Posterior vena cava (tissue), 2 donors: ENCODE measurements at regions not wholly inside any gene's neighbourhood (a gene's known extent, or its start where the extent isn't known, plus 50 kb on each side); places are given as distances from the start of the nearest gene placed in this dataset.
A peak's percentile ranks its signal among the peaks of the same experiment; 100 is the strongest.

Experiments used
- DNase-seq: peaks from one replicate; pipeline ENCODE4 v3.0.0-alpha.2; 2020; ENCODE audit warnings: low spot score
- intact Hi-C, 2 donors: fragments of 100-400 bp; cut with DNase I; formaldehyde crosslinking; loops; one replicate each; pipeline versions ENCODE4 v1.14.1 to v1.14.2; 2022 to 2023
- donor health status: DM: yes; HTN: yes; CAD: no.
- donor health status: DM: yes; HTN: yes; CAD: no.

DNA sequence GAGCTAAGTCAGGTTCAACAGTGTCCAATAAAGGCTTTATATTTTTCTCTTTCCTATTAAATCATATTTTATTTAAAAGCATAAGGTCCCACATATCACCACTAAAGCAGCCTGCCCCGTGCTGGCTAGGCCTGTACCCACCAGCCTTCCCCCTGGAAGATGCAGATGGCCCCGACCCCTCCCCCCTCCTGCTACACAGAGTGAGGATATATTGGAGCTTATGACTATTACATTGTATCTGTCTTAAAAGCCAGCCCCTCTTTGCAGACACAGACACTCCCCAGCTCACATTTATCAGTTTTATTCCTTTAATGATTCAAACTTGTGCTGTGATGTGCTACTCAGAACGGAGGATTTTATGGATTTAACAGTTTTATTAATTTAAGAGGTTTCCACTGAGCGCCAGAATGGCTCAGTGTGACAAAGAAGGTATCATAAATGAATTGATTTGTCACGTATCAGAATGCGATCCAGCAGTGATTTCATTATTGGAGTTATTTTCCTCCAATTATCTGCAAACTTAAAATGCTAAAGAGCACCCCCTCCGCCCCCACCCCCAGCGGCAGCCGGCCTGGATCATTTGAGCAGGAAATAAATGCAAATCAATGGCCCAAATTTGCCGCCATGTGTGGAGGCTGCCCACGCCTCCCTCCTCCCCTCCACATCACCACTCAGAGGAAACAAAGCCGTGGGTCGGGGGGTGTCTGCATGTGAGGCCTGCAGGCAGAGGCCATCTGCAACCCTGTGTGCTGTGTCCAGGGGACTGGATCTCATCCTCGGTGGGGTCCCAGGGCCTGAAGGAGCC lies 72.6 kb upstream of the ZMIZ1 start:
- DNase-seq, result no peak
- intact Hi-C loops, result no loop called here

DNA sequence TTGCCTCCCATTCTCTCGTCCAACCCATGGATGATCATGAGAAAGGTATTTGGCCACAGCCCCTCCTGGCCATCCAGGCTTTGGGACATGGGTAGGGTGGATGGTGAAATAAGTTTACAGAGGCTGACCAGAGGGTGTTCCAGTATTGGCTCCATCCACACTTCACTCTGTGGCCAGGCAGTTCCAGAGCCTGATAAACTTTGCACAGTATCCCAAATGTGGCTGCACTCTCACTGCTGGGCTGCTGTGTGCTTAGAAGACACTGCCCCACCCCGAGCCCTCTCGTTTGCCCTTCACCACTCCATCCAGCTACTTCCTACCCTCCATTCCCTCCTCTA lies 72.0 kb upstream of the ZMIZ1 start:
- DNase-seq, result no peak
- intact Hi-C loops, result no loop called here

DNA sequence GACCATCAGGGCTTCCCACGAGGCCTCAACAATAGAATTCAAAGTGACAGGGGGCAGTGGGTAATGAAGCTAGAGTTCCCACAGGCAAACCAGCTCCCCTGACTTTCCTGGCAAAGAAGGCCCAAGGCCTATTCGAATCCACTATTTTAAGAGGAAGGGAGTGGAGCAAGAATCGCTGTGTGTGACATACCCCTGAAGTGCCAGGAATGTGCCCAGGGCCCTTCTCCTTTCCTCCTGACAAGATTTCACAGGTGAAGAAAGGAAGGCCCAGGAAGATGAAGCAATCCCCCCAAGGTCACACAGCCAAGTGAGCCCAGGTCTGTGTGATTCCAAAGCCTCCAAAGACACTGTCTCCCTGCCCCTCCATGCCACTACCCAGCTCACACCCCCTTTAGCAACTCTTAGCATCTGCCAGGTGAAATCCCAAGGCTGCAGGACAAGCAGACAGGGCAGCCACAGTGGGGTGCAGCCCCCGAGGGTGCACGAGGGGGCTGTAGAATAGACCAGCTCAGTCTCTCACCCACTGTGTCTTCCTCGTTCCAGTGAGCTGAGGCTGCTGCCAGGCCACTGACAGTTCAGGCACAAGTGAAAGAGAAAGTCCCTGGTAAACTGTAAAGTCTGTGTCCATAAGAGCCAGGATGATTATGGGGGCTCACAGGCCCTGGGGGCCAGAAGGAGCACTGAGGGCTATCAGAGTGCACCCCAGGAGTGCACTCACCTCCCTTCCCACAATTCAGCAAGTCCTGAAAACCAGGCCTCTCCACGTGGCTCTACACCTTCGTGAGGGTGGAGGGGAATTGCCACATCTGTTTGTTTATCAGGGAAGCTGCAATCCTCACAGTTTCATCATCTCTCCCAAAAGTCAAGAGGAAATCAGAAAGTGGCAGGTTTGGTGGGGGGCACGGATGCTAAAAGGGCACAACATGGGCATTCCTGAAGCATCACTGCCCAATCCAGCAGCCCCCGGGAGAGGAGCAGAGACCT lies 70.8 kb upstream of the ZMIZ1 start:
- no peak for DNase-seq
- intact Hi-C loops, result no loop called here

DNA sequence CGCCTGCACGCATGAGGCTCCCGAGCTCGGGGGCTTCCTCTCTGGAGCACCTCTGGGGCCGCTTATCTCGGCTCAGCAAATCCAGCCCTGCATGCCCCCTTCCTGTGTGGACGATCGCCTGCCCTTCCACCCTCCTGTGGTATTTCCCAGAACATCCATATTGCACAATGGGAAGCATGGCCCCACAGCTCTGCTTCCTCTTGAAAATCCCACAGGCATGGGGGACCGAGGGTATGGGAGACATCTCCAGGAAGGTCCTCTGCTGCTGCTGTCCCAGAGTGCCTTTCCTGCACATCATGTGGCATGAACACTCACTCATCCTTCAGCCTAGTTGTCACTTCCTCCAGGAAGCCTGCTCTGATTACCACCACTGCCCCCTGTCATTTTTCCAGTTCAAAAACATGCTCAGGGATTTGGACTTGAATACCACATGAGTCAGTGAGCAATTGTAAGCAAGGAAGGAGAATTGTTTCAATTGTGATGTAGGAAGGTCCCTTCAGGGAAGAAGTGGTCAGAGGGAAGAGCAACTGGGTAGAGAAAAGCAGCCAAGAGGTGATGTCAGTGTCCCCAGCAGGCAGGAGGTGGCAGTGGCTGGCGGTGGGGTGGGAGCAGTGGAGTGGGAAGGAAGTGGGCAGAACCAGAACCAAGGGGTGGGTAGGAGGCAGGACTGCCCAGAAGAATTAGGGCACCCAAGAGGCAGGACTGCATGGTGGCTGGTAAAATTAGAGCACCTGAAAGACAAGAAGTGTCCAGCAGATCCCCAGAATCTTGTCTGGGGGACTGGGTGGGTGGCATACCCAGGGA lies 67.5 kb upstream of the ZMIZ1 start:
- DNase-seq, result no peak
- intact Hi-C loops, result no loop called here

DNA sequence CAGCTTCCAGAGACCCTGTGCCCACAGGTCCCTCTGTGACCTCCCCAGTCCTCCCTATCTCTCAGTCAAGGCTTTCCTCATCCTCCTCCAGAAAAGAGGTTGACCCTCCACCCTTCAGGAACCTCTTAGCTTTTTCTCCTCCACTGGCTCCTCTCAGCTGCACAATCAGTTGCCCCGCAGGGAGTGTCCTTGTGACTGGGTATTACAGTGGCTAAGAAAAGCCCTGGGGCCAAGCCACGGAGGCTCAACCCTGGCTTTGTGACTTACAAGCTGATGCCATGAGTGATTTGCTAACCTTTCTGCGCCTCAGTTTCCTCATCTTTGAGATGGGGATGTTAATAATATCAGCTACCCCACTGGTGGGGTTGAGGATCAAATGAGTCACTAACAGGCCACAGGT lies 66.4 kb upstream of the ZMIZ1 start:
- no peak for DNase-seq
- intact Hi-C loops, result no loop called here

DNA sequence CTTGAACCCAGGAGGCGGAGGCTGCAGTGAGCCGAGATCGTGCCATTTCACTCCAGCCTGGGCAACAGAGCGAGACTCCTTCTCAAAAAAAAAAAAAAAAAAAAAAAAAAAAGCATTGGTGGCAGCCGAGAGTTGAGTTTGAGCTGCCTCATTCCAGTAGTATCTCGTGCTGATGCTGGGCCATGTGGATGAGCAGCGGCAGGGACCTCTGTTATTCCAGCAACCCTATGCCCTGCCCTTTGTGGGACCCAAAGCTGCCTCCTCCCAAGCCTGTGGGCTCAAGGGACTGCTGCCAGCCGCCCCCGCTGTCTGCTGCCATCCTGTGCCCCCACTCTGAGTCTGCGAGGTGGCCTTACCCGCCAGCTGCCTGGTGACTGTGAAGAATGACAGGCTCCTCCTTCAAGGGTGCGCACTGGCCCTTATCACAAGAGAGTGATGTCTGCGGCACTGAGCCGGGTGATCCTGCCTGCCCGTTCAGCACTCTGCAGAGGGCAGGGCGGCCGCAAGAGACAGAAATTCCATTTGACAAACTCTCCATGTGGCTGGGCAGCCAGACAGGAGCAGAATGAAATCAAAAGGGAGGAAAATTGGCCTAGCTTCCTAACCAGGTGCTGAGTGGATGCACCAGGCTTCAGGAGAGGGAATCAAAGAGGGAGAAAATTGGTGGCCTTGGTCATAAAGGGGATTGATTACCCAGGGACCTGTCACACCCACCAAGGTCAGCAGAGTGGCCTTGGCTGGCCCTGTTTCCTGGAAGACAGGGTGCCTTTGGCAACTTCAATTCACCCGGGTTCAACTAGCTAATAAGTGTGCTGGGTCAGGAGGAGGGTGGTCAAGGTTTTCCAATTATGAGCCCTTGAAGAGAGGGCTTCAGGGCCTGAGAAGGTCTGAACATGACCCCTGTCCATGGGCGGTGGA lies 65.3 kb upstream of the ZMIZ1 start:
- intact Hi-C loops, result no loop called here
- no peak for DNase-seq

DNA sequence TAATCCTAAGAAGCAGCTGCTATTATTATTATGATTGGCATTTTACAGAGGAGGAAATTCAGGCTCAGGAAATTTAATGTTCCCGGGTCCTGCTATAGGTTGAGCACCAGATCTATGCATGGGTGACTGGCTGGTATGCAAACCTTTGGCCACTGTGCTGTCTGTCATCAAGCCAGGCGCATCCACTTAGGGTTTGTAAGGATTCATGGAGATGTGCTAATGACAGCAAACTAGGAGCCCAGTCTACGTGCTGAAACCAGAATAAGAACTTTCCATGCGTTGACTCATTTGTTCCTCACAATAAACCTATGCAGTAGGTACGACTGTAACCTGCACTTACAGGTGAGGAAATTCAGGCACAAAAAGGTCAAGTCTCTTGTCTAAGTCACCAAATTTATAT lies 64.5 kb upstream of the ZMIZ1 start:
- no peak for DNase-seq
- intact Hi-C loops, result no loop called here

DNA sequence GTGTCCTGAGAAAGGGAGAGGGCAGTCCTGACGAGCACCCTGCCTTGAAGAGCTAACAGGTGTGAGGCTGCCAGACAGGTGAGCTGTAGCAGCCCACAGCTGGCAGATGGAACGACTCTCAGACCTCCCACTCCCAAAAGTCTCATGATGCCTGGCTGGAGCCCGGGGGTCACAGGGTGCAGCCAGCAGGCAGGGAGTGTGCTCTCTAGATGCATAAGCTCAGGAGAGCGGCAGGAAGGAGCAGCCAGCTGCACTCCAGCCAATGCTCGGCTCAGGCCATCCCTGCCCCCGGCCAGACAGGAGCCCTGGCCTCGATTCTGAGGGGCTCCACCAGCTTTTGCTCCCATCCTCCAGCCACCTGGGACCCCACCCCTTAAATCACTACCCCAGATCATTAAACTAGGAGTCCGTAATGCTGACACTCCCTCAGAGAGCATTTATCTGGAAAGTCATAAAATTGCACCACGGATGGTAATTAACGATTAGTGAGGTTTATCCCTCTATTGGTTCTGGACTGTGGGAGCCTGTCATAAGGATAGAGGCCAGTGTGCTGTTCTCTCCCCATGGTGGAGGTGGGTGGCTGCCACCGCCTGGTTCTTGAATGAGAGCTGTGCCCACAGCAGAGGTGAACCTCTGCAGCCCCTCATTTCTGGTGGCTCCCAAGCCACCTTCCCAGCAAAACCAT lies 63.5 kb upstream of the ZMIZ1 start:
- intact Hi-C loops, result no loop called here
- DNase-seq, result no peak

DNA sequence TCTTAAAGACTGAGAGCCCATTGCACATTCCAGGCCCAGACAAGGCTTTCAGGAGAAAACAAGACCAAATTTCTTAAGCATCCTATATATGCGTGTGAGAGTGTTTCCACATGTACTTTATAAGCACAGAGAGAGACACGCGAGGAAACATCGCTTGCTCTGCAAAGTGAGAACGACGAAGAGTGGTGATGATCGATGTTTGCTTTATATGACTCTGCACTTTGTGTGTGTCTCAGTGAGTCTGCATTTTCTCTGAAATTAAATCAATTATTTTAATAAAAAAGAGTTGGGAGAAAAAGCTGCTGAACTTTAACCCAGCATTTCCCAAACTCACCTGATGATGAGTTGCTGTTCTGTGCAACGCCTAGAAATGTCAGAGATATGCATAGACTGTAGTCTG lies 61.7 kb upstream of the ZMIZ1 start:
- intact Hi-C loops, result no loop called here

DNA sequence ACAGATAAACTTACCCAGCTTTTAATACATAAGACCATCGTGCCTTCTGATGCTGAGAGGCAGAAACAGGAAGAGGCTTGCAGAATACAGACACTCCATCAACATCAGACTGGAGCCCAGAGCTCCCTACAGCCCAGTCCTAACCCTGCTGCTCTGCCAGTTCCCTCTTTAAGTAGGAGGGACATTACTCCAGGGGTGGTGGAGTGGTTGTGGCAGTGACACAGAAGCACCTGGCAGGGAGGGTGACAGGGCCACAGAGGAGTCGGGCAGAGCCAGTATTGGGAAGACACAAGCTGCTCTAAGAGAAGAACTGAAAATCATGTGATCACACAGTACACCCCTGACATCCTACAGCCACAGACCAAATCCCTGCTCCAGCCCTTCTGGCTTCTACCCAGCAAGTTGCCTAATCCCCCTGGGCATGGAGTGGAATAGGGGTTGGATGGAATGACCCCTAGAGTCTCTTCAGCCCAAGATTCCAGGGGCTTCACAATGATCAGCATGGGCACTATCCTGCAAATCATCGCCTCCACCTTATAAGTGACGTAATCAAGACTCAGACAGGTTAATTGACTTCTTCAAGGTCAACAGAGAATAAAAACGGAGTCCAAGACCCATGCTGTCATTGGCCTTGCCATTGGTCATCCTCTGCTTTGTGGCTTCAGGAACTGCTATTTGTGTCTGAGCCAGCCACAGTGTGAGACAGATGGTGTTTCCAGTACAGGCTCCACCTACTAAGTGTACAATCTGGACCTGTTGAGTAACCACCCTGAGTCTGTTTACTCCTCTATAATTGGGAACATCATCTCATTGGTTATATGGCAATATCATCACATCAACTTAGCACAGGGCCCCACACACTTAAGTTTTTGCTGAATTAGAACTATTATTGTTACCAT lies 61.1 kb upstream of the ZMIZ1 start:
- intact Hi-C loops, result no loop called here
- no peak for DNase-seq

More for the DNA sequence above, 61.7 kb upstream of the ZMIZ1 start:
- DNase-seq, result no peak

DNA sequence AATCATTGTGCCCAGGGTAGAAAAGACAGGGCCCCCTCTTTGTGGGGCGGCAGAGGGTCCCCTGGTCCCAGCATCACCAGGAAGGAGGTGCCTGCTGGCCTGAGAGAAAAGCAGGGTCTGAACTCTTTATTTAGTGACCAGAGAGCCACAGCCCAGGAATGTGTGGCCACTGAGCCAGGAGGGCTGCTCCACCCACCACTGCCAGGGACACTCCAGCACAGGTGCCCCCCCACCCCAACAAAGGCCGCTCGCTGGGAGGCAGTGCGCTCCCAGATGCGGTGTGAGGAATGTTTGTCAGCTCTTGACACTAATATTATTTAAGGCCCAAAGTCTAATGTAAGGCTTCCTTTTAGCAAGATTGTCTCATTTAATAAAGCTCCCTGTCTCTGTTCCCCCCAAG lies 59.6 kb upstream of the ZMIZ1 start:
- intact Hi-C loops, result no loop called here
- DNase-seq, result no peak

DNA sequence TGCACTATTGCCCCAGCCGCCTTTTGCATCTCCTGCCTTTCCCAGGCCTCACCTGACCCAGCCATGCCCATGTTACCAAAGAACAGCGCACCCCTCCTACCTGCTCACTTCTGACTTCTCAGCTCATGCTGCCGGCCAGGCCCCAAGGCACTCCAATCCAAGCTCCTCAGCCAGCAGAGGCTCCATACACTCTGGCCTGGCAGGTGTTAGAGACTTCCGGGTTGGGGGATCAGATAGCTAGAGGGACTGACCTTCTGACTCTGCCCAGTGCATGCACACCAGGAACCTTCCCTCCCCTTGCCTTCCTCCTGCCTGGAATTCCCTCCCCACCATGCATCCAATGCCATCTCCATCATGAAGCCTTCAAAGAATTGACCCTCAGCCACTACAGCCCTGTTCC lies 56.2 kb upstream of the ZMIZ1 start:
- no peak for DNase-seq
- intact Hi-C loops, result no loop called here

DNA sequence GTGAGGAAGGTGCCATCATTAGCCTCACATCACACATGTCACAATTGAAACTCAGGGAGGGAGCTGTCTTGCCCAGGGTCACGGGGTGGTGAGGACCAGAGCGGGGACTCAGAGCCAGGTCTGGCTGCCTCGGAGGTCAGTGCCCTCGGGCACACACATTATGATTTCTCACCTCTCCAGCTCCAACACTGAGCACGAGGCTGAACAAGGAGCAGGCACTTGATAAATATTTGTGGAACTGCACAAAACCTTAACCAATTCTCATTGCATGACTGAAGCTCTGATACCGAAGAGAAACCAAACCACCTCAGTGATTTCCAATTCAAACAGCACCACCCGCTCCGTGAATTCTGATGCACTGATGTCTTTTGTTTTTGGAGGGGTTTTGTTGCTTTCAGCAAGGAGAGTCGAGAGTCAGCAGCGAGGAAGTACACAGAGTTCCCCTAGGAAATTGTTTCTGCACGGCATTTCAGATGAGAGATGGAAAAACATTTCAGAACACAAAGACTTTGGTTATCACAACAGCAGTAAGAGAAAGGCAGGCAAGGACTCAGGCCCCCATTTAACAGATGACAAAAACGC lies 55.3 kb upstream of the ZMIZ1 start:
- DNase-seq, result no peak
- intact Hi-C loops, result no loop called here

DNA sequence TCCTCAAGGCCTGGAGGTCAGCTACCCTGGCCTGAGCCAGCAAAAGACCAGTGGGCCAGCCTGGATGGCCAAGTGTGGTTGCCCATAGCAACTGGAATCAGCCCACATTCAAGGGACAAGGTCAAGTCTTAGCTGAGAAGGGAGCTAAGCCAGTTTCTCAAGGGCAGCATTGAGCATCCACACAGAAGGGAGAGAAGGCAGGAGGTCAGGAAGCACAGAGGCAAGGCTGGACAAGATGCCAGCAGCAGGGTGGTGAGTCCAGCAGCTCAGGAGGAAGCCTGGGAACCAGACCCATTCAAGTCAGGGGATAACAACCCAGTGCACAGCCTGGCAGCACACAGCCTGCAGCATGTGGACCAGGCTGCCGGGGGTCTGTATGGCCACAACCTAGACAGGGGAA lies 54.0 kb upstream of the ZMIZ1 start:
- intact Hi-C loops, result no loop called here
- DNase-seq, result no peak

DNA sequence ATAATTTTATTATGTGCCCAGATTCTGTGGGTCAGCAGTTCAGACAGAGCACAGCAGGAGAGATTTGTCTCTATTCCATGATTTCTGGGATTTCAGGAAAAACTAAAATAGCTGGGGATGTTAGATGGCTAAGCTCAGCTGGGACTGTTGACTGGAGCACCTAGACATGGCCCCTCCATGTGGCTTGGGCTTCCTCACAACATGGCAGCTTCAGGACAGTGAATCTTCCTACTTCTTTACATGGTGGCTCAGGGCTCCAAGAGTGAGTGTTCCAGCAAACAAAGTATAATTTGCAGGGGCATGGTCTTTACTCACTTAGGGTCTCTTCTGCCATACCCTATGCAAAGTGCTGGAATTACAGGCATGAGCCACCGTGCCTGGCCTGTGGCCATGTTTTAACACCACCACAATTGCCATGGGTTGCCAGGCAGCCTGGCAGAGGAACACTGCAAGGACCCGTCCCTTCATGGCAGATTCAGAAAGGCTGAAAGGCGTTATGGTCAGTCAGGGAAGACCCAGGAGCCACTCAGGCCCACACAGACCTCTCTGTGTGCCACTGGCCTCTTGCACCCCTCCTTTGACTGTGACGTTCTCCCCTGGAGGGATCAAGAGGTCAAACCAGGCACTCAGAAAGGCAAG lies 50.8 kb upstream of the ZMIZ1 start:
- peak; percentile 45 for DNase-seq
- intact Hi-C loops, result no loop called here

DNA sequence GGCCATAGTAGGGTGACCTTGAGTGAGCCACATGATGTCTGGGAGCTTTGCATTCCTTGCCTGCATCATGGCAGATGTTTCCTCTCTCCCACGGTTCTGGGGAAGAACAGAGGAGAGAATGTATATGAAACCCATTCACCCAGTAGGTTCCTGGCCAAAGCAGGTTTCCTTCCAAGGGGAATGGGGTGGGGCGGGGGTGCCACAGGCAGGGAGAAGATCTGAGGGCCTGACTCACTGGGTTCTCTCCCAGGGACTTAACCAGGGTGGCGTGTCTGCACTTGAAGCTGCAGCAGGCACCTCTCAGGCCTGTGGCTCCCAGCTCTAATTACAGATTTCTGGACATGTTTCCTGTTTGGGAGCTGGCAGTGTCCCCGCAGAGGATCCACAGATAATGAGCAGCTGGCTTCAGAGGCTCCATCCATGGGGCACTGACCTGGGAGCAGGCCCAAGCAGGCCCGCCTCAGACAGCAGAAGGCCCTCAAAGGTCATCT lies 50.2 kb upstream of the ZMIZ1 start:
- DNase-seq, result peak; percentile 65
- intact Hi-C loops, result no loop called here
